C4-2B (cell line): ENCODE measurements at regions not wholly inside any gene's neighbourhood (a gene's known extent, or its start where the extent isn't known, plus 50 kb on each side); places are given as distances from the start of the nearest gene placed in this dataset.

Source experiments
- ZFX ChIP-seq: fragments of 450-650 bp; IDR thresholded peaks from 2 replicates; pipeline ENCODE4 v1.6.1; 2017
- TF ChIP-seq, protein P1 (sequence below): fragments of 450-650 bp; conservative IDR thresholded peaks from 2 replicates; pipeline ENCODE4 v1.5.1; 2017; ENCODE audit warnings: mild to moderate bottlenecking

DNA sequence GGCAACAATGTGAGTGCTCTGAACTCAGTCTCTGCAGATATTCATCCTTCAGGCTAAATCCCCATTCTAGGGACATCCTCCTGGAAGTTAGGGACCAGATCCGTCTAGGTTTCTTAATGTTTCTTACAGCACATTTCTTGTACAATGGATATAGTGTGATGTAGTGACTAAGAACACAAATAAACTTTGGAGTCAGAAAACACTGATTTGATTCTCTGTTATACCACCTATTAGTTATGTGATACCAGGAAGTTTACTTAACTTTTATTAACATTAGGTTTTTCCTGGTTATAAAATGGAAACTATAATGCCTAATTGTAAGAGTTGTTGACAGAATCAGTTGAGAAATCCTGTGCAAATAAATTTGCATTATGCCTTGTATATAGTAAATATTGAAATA is 57.6 kb upstream of the KCNQ5 start:
- TF ChIP-seq, protein P1, sequence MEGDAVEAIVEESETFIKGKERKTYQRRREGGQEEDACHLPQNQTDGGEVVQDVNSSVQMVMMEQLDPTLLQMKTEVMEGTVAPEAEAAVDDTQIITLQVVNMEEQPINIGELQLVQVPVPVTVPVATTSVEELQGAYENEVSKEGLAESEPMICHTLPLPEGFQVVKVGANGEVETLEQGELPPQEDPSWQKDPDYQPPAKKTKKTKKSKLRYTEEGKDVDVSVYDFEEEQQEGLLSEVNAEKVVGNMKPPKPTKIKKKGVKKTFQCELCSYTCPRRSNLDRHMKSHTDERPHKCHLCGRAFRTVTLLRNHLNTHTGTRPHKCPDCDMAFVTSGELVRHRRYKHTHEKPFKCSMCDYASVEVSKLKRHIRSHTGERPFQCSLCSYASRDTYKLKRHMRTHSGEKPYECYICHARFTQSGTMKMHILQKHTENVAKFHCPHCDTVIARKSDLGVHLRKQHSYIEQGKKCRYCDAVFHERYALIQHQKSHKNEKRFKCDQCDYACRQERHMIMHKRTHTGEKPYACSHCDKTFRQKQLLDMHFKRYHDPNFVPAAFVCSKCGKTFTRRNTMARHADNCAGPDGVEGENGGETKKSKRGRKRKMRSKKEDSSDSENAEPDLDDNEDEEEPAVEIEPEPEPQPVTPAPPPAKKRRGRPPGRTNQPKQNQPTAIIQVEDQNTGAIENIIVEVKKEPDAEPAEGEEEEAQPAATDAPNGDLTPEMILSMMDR, result no peak
- TF ChIP-seq ZFX, result no peak
